GM12878 (cell line): ENCODE measurements at regions not wholly inside any gene's neighbourhood (a gene's known extent, or its start where the extent isn't known, plus 50 kb on each side); places are given as distances from the start of the nearest gene placed in this dataset.
"Not testable (repeated sequence)": the region's sequence is repeated elsewhere in the genome, so short reads cannot be mapped to it uniquely, and the experiment has no call there.

Source experiments
- ATF2 ChIP-seq: IDR thresholded peaks from 2 replicates; pipeline ENCODE4 v1.6.1; 2012; ENCODE audit warnings: low read length, inconsistent platforms
- ATF3 ChIP-seq: IDR thresholded peaks from 2 replicates; pipeline ENCODE4 v1.6.1; 2011; ENCODE audit warnings: low read depth, mild to moderate bottlenecking, low read length, moderate library complexity, borderline replicate concordance; ENCODE audit errors: extremely low read depth
- BCL3 ChIP-seq: IDR thresholded peaks from 2 replicates; pipeline ENCODE4 v1.6.1; 2011; ENCODE audit warnings: borderline replicate concordance, low read depth, mild to moderate bottlenecking, moderate library complexity, low read length; ENCODE audit not compliant: insufficient read depth, poor library complexity, severe bottlenecking
- BRCA1 ChIP-seq: IDR thresholded peaks from 2 replicates; pipeline ENCODE4 v1.6.1; 2011; ENCODE audit warnings: low read depth, low read length, improper control_type of control experiment
- CBFB ChIP-seq: IDR thresholded peaks from 2 replicates; pipeline ENCODE4 v1.6.1; 2016; ENCODE audit warnings: antibody characterized with exemption, low read depth
- CTCF ChIP-seq, 3 experiments: IDR thresholded peaks in 2 of 3; conservative IDR thresholded peaks in 1 of 3; 2 replicates each; pipeline ENCODE4 v1.5.1; 2011; ENCODE audit warnings: low read depth in 3 of 3, low read length in 3 of 3, mild to moderate bottlenecking in 3 of 3, control low read depth in 2 of 3, moderate library complexity in 2 of 3, inconsistent platforms in 1 of 3, mixed read lengths in 1 of 3; ENCODE audit not compliant: control insufficient read depth in 2 of 3, insufficient read depth in 1 of 3; ENCODE audit errors: extremely low read depth in 1 of 3
- FOS ChIP-seq: IDR thresholded peaks from 3 replicates; pipeline ENCODE4 v1.6.1; 2011; ENCODE audit warnings: borderline replicate concordance; ENCODE audit not compliant: insufficient read length; ENCODE audit errors: extremely low read depth
- MTA3 ChIP-seq: IDR thresholded peaks from 2 replicates; pipeline ENCODE4 v1.6.1; 2012; ENCODE audit warnings: low read length, inconsistent platforms, borderline replicate concordance
- PAX8 ChIP-seq: fragments of 450-650 bp; IDR thresholded peaks from 2 replicates; pipeline ENCODE4 v1.6.1; 2017; ENCODE audit warnings: mild to moderate bottlenecking, moderate library complexity
- POLR2A ChIP-seq: IDR thresholded peaks from 2 replicates; pipeline ENCODE4 v1.6.1; 2011; ENCODE audit warnings: low read depth, mild to moderate bottlenecking, low read length
- RCOR1 ChIP-seq: conservative IDR thresholded peaks from 2 replicates; pipeline ENCODE4 v1.6.1; 2012; ENCODE audit warnings: low read depth, low read length, improper control_type of control experiment
- REST ChIP-seq: IDR thresholded peaks from 2 replicates; pipeline ENCODE4 v1.6.1; 2012; ENCODE audit warnings: mild to moderate bottlenecking, low read depth, low read length

GRCh38 chr1:146521804-146522203 lies 293.0 kb upstream of the NOTCH2NLA start:
- not testable (repeated sequence) for TF ChIP-seq BRCA1; ATF2; CTCF (IDR thresholded peaks at IDR 0.05 in 2 of 3, conservative IDR thresholded peaks at IDR 0.05 in 1 of 3; ENCODE audit: control insufficient read depth in 2 of 3, extremely low read depth in 1 of 3, insufficient read depth in 1 of 3, low read depth in 3 of 3, low read length in 3 of 3); POLR2A; FOS; BCL3; PAX8; ATF3; CBFB; MTA3; RCOR1; REST
